GM21825 (cell line): ENCODE measurements at regions not wholly inside any gene's neighbourhood (a gene's known extent, or its start where the extent isn't known, plus 50 kb on each side); places are given as distances from the start of the nearest gene placed in this dataset.

Experiments used
- ATAC-seq: cut with Tn5 transposase; IDR thresholded peaks from one replicate; pipeline ENCODE4 v1.9.1; 2021; ENCODE audit warnings: mild to moderate bottlenecking, moderate library complexity; ENCODE audit not compliant: unreplicated experiment

DNA sequence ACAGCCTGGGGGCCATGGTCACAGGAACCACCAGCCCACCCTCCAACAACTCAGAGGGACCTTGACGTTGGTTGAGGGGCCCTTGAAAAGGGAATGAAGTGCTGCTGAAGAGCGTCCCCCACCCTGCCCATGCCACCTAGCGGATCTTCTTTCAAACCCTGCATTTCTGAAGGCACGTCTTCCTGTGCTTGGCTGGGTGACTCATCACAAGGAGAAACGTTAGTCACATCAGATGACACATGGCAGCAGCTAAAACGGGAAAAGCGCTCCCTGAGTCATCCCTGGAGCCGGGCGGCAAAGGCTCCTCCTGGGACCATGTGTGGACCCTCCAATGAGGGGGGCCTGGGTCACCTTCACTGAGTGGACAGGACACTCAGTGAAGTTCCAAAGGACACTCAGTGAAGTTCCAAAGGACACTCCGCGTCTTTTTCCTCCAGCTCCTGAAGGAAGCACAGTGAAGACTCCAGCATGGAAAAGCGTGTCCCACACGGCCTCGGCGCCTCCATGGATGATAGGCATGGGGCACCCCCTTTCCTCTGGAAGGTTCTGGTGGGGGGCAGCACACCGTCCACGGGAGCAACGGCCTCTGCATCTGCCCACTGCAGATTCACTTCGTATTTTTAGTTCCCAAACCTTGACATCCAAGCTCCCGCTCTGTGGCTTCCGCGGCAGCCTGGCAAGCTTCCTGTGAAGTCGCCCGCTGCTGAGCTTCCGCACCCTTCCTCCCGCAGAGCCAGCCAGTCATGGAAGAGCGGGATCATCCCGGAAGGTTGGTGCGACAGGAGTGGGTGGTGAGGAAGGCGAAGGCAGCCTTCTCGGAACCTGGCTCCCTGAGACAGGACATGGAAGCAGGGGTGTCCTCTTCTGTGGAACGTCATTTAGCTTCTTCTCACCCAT is 383.4 kb downstream of the VRK1 start:
- no peak for ATAC-seq

- no peak for ATAC-seq
Observed at GRCh38 chr14:97185186-97185585, 388.0 kb downstream of the VRK1 start.

DNA sequence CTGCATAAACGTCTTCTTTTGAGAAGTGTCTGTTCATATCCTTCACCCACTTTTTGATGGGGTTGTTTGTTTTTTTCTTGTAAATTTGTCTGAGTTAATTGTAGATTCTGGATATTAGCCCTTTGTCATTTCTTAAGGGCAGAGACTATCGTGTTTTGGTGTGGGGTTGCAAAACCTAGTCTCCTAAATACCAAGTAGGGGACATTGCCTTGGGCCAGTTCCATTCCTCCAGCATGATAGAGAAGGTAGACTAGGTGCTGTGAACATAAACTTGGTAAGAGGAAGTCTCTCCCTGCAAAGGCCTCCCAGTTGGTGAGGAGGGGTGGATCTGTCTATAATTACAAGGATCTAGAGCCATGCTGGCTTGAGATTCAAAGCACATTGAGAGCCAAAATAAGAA is 390.7 kb downstream of the VRK1 start:
- no peak for ATAC-seq

GRCh38 chr14:97196336-97196735 is 399.2 kb downstream of the VRK1 start:
- ATAC-seq, result no peak

DNA sequence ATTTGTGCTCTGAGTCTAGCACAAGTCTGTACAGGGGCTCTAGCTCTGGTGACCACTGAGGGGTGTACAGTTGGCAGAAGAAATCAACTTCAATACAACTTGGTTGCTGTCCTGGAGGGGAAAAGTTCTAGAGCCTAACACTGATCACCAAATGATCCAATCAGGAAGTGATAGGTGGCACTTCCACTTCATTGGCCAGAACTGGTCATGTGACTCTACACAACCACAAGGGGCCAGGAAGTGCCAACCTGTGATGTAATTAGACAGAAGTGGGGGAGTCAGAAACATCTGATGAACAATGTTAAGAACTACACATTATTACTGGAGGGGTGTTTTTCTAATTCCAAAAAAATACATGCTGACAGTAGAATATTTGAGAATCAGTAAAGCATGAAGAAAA is 401.6 kb downstream of the VRK1 start:
- no peak for ATAC-seq

DNA sequence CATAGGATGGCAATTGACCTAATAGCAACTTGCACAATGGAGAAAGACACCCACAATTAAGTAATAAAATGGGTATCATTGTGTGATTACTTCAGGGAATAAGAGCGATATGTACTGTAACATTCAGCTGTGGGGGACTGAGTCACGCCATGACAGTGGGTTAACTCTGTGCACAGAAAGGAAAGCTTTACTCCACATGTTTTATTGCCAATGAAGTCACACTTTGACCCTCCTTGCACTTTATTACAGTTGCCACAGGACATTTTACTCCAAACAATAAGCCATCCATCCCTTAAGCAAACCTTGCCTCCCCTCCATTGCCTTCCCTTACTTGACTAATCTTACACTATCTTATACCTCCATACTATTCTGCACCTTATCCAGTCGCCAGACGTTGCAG is 403.1 kb downstream of the VRK1 start:
- no peak for ATAC-seq

DNA sequence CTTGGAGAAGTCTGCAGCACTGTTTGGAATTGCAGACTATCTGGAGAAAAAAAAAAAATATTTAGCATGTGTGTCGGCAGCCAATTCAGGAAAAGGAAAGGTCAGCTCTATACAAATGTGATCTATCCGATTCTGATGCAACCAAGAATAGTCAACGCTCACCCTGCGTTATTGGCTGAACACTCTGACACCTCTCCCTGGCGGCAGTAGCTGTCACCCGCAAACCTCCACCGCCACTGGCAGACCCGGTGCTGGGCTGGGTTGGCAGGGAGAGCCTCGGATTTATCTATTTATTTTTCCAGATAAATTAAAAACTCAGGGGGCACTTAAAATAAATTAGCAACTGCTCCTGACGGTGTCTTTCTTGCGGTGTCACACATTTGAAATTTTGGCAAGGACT is 409.7 kb downstream of the VRK1 start:
- no peak for ATAC-seq

- no peak for ATAC-seq
Observed at GRCh38 chr14:97210202-97210601, 413.0 kb downstream of the VRK1 start.

GRCh38 chr14:97212399-97212798 is 415.2 kb downstream of the VRK1 start:
- no peak for ATAC-seq

- ATAC-seq, result no peak
Observed at GRCh38 chr14:97213720-97214119, 416.5 kb downstream of the VRK1 start.

DNA sequence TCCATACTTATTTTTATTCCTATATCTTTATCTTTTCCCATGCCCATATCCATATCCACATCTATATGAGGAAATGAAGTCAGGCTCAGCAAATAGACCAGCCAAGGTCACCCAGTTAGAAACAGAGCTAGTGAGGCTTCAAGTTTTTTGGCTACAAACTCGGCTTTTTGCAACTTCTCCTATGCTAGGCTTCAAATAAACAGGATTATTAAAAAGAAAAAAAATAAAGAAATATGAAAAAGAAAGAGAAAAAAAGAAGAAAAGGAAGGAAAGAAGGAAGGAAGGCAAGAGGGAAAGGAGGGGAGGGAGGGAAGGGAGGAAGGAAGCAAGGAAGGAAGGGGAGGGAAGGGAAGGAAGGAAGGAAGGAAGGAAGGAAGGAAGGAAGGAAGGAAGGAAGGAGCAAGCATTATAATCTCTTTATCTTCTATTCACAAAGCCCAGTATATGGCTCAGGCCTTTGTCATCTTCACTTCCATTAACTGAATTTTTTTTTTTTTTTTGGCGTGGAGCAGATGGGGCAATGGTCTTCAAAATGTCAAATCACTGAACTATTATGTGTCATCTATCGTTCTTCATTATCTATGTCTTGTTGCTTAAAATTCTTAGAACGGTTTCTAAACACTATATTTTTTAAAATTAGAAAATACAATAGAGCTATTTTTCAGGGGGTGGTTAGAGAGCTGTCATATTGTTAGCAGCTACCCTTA is 418.2 kb downstream of the VRK1 start:
- ATAC-seq, result no peak

GRCh38 chr14:97217111-97217885 is 420.1 kb downstream of the VRK1 start:
- no peak for ATAC-seq

- ATAC-seq, result no peak
Observed at GRCh38 chr14:97218274-97218673, 421.1 kb downstream of the VRK1 start.

DNA sequence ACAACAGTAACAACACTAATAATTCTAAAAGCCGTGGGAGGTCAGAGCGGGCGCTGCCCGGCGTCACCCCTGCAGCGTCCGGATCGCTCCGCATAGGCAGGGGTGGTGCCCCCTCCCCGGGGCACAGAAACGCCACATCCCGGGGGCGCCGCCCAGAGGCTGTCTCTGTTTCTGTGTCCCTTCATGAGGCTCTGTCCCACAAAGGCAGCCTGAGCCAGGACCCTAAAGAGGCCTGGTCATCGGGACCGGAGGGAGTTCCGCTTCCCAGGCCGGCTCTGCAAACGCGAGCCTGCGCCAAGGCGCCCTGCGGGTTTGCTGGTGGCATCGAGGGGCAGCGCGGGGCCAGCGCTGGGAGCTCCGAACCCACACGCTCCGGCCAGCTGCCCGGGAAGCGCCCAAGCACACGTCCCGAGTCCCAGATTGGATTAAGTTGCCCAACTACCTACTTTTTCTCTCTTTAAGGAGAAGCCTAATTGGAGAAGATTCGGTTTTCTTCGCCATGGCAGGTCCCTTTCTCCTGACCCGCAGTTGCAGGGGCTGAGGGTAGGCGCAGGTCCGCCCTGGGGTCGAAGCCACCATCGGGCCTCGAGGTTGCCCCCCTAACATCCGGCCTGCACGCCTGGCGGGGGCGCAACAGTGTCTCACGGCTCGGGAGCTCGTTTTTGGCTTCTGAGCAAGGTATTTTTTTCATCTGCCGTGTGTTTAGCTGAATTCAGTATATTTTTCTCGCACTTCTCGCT is 421.7 kb downstream of the VRK1 start:
- ATAC-seq, result no peak

GRCh38 chr14:97219431-97220017 is 422.3 kb downstream of the VRK1 start:
- no peak for ATAC-seq

GRCh38 chr14:97221572-97222285 is 424.5 kb downstream of the VRK1 start:
- no peak for ATAC-seq

- ATAC-seq, result no peak
Observed at GRCh38 chr14:97224016-97224415, 426.8 kb downstream of the VRK1 start.

DNA sequence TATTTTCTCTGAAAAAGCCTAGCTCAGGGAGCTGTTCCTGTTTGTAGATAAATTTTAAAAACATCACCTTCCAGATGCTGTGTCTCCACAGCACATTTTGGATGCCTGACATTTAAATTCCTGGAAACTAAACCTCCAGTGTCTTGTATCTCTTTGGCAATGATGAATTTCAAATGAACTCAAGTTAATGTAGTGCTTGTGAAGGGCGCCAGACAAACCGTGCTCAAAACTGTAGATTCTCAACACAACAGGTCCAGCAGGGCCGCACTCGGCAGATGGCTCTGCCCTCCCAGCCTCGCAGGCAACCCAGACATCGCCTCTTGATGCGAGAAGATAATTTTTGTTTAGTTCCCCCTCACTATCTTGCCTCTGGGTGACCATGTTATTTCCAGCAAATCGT is 432.9 kb downstream of the VRK1 start:
- no peak for ATAC-seq

DNA sequence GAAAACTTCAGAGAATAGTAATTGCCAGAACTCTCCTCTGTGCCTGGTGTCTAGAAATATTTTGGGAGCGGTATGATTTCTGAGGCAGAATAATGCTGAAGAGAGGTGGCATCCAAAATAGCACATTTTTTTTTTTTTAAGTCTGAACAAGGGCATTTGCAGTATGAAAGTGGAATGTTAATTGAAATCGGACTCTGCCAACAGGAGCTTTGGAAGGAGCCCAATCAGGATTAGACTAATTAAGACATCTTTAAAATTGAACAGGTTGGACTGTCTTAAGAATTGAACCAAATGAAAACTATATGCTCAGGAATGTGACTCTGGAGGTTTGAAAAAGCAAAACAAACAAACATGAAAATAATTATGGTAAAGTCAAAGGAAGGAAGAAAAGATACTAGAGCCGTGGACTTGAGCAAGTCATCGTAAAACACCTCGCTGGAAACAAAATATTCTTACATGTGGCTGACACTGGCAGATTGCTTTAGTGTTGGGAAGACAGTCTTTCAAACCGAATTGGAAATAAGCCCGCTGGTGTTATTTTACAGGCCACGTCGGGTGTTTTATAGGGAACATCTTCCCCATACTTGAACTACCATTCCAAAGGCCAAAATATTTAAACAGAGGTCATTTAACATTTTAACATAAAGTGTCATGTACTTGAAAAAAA is 436.3 kb downstream of the VRK1 start:
- no peak for ATAC-seq
